ENCODE measurements at regions not wholly inside any gene's neighbourhood (a gene's known extent, or its start where the extent isn't known, plus 50 kb on each side); places are given as distances from the start of the nearest gene placed in this dataset.

DNA sequence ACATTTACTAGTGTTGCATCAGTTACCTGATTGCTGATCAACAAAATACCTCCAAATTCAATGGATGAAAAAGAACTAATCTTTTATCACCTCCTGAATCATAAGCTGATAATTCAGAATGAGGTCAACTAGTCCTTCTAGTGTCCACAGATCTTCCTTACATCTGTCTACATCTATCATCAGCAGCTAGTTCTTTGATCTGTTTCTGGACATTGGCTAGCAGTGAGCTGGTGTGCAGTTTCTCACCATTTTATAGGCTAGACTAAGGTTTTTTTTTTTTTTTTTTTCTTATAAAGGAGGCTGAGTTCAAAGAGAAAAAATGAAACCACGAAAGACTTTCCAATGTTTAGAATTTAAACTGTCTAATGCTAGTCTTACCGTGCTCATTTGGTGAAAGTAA lies 534.3 kb upstream of the ST8SIA4 start:
- TF ChIP-seq YY1 (IDR thresholded peaks at IDR 0.05; ENCODE audit: insufficient read depth, insufficient read length) (no peak), ZNF274 (IDR thresholded peaks at IDR 0.05; ENCODE audit: low read depth, low read length) (no peak)
